ENCODE measurements at regions not wholly inside any gene's neighbourhood (a gene's known extent, or its start where the extent isn't known, plus 50 kb on each side); places are given as distances from the start of the nearest gene placed in this dataset.
"Not testable (repeated sequence)": the region's sequence is repeated elsewhere in the genome, so short reads cannot be mapped to it uniquely, and the experiment has no call there.

DNA sequence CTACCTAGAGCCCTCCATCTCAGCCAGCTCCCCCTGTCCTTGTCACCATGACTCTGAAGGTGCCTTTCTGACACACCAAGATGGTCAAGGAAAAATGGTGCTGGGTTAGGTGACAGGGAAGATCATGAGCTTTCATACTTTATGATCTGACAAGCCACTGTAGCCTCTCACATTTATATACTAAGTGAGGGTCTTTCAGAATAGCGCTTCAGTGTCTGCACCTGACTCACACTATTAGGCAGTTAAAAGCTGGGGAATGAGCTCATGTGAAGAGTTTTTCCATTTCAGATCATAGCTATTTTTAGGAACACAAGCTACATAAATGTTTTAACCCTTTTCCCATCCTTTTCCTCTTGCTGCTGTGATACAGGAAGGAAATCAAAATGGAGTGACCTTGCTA, 101.4 kb downstream of the FAM72C start:
- H3K4me1 ChIP-seq (ENCODE audit: control insufficient read depth, insufficient read depth, low read length); H3K36me3 ChIP-seq (ENCODE audit: control insufficient read depth, insufficient read depth, low read length); H3K27ac ChIP-seq (ENCODE audit: low read depth, low read length); H3K4me3 ChIP-seq (ENCODE audit: low read depth, low read length); H3K27me3 ChIP-seq (ENCODE audit: control insufficient read depth, insufficient read depth, low read length); H3K9me3 ChIP-seq (ENCODE audit: control insufficient read depth, insufficient read depth, low read length); H3K9ac ChIP-seq (ENCODE audit: low read depth, low read length): not testable (repeated sequence)

- not testable (repeated sequence) for H3K36me3 ChIP-seq (ENCODE audit: control insufficient read depth, insufficient read depth, low read length); H3K4me1 ChIP-seq (ENCODE audit: control insufficient read depth, insufficient read depth, low read length); H3K4me3 ChIP-seq (ENCODE audit: low read depth, low read length); H3K9me3 ChIP-seq (ENCODE audit: control insufficient read depth, insufficient read depth, low read length); H3K27me3 ChIP-seq (ENCODE audit: control insufficient read depth, insufficient read depth, low read length); H3K9ac ChIP-seq (ENCODE audit: low read depth, low read length)
- H3K27ac ChIP-seq (ENCODE audit: low read depth, low read length), result peak overlapping the region; percentile 68
These were observed 104.1 kb downstream of the FAM72C start for GRCh38 chr1:143867590-143868220.

- not testable (repeated sequence) for H3K4me1 ChIP-seq (ENCODE audit: control insufficient read depth, insufficient read depth, low read length); H3K27ac ChIP-seq (ENCODE audit: low read depth, low read length); H3K9ac ChIP-seq (ENCODE audit: low read depth, low read length); H3K9me3 ChIP-seq (ENCODE audit: control insufficient read depth, insufficient read depth, low read length); H3K4me3 ChIP-seq (ENCODE audit: low read depth, low read length); H3K27me3 ChIP-seq (ENCODE audit: control insufficient read depth, insufficient read depth, low read length); H3K36me3 ChIP-seq (ENCODE audit: control insufficient read depth, insufficient read depth, low read length)
These were observed 107.8 kb downstream of the FAM72C start for GRCh38 chr1:143863901-143864520.

- not testable (repeated sequence) for H3K27me3 ChIP-seq (ENCODE audit: control insufficient read depth, insufficient read depth, low read length); H3K9me3 ChIP-seq (ENCODE audit: control insufficient read depth, insufficient read depth, low read length); H3K4me3 ChIP-seq (ENCODE audit: low read depth, low read length); H3K9ac ChIP-seq (ENCODE audit: low read depth, low read length); H3K4me1 ChIP-seq (ENCODE audit: control insufficient read depth, insufficient read depth, low read length); H3K27ac ChIP-seq (ENCODE audit: low read depth, low read length); H3K36me3 ChIP-seq (ENCODE audit: control insufficient read depth, insufficient read depth, low read length)
These were observed 109.1 kb downstream of the FAM72C start for GRCh38 chr1:143862722-143863121.

GRCh38 chr1:143861306-143861705, 110.5 kb downstream of the FAM72C start:
- not testable (repeated sequence) for H3K36me3 ChIP-seq (ENCODE audit: control insufficient read depth, insufficient read depth, low read length)

GRCh38 chr1:143855867-143856266, 115.9 kb downstream of the FAM72C start:
- not testable (repeated sequence) for H3K27me3 ChIP-seq (ENCODE audit: control insufficient read depth, insufficient read depth, low read length); H3K9ac ChIP-seq (ENCODE audit: low read depth, low read length); H3K9me3 ChIP-seq (ENCODE audit: control insufficient read depth, insufficient read depth, low read length); H3K36me3 ChIP-seq (ENCODE audit: control insufficient read depth, insufficient read depth, low read length); H3K27ac ChIP-seq (ENCODE audit: low read depth, low read length); H3K4me3 ChIP-seq (ENCODE audit: low read depth, low read length); H3K4me1 ChIP-seq (ENCODE audit: control insufficient read depth, insufficient read depth, low read length)

More at GRCh38 chr1:143861306-143861705, 110.5 kb downstream of the FAM72C start:
- not testable (repeated sequence) for H3K9ac ChIP-seq (ENCODE audit: low read depth, low read length); H3K9me3 ChIP-seq (ENCODE audit: control insufficient read depth, insufficient read depth, low read length); H3K27me3 ChIP-seq (ENCODE audit: control insufficient read depth, insufficient read depth, low read length); H3K4me1 ChIP-seq (ENCODE audit: control insufficient read depth, insufficient read depth, low read length); H3K27ac ChIP-seq (ENCODE audit: low read depth, low read length); H3K4me3 ChIP-seq (ENCODE audit: low read depth, low read length)

- H3K27ac ChIP-seq (ENCODE audit: low read depth, low read length); H3K27me3 ChIP-seq (ENCODE audit: control insufficient read depth, insufficient read depth, low read length); H3K9ac ChIP-seq (ENCODE audit: low read depth, low read length); H3K4me3 ChIP-seq (ENCODE audit: low read depth, low read length); H3K9me3 ChIP-seq (ENCODE audit: control insufficient read depth, insufficient read depth, low read length); H3K36me3 ChIP-seq (ENCODE audit: control insufficient read depth, insufficient read depth, low read length); H3K4me1 ChIP-seq (ENCODE audit: control insufficient read depth, insufficient read depth, low read length): not testable (repeated sequence)
These were observed 117.7 kb downstream of the FAM72C start for GRCh38 chr1:143854069-143854468.

DNA sequence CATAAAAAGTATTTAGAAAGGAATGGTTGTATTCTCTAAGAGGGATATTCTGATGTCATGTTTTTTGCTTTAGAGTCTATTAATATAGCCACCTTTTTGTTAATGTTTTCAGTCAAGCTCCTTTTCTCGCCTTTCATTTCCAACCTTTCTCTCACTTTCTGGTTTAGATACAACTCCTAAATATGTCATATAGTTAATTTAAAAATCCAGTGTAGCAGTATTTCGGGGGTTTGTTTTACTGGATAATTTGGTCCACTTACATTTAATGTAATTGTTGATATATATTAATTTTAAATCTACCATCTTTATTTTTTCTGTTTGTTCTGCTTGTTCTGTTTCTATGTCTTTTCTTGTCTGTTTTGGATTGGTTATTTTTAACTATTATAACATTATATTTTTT, 121.1 kb downstream of the FAM72C start:
- not testable (repeated sequence) for H3K27me3 ChIP-seq (ENCODE audit: control insufficient read depth, insufficient read depth, low read length); H3K36me3 ChIP-seq (ENCODE audit: control insufficient read depth, insufficient read depth, low read length); H3K27ac ChIP-seq (ENCODE audit: low read depth, low read length); H3K9me3 ChIP-seq (ENCODE audit: control insufficient read depth, insufficient read depth, low read length); H3K4me3 ChIP-seq (ENCODE audit: low read depth, low read length); H3K9ac ChIP-seq (ENCODE audit: low read depth, low read length); H3K4me1 ChIP-seq (ENCODE audit: control insufficient read depth, insufficient read depth, low read length)

DNA sequence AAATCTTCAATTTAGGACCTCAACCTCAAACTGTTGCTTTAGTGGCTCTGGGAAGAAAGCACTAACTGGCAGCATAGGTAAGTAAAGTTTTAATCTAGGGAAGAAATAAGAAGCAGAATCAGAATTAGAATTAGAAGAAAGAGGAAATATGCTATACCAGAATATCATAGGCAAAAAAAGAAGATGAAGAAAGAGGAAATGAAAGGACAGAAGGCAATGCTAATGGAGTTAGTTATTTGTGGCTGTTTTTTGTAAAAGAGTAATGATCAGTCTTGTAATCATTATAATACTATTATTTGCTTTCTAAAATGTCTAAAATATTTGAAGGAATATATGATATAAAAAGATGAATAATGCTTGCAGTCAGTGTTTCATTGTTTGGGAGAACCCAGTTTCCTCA, 122.9 kb downstream of the FAM72C start:
- H3K27me3 ChIP-seq (ENCODE audit: control insufficient read depth, insufficient read depth, low read length); H3K36me3 ChIP-seq (ENCODE audit: control insufficient read depth, insufficient read depth, low read length); H3K27ac ChIP-seq (ENCODE audit: low read depth, low read length); H3K9ac ChIP-seq (ENCODE audit: low read depth, low read length); H3K4me1 ChIP-seq (ENCODE audit: control insufficient read depth, insufficient read depth, low read length); H3K9me3 ChIP-seq (ENCODE audit: control insufficient read depth, insufficient read depth, low read length); H3K4me3 ChIP-seq (ENCODE audit: low read depth, low read length): not testable (repeated sequence)

- not testable (repeated sequence) for H3K36me3 ChIP-seq (ENCODE audit: control insufficient read depth, insufficient read depth, low read length); H3K4me3 ChIP-seq (ENCODE audit: low read depth, low read length); H3K27ac ChIP-seq (ENCODE audit: low read depth, low read length); H3K9me3 ChIP-seq (ENCODE audit: control insufficient read depth, insufficient read depth, low read length); H3K9ac ChIP-seq (ENCODE audit: low read depth, low read length); H3K4me1 ChIP-seq (ENCODE audit: control insufficient read depth, insufficient read depth, low read length); H3K27me3 ChIP-seq (ENCODE audit: control insufficient read depth, insufficient read depth, low read length)
These were observed 126.6 kb downstream of the FAM72C start for GRCh38 chr1:143845193-143845592.

GRCh38 chr1:143842058-143842457, 129.7 kb downstream of the FAM72C start:
- H3K36me3 ChIP-seq (ENCODE audit: control insufficient read depth, insufficient read depth, low read length), result not testable (repeated sequence)

DNA sequence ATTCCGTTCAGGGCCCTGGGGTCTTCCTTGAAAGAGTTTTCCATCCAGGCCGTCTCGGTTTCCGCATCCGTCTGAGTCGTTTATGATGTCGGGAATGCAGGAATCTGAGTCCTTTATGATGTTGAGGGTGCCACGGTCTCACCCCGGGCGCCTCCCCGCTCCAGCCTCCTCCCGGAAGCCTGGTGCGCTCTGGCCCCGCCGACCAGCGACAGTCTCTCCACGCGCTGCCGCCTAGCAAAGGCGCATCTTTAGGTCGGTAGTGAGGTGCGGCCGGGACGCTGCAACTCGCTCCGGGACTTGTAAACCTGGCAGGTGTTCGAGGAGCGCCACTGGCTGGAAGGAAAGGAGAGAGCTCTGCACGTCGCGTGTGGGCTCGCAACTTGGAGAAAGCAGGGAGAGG, 132.6 kb downstream of the FAM72C start:
- H3K9me3 ChIP-seq (ENCODE audit: control insufficient read depth, insufficient read depth, low read length); H3K36me3 ChIP-seq (ENCODE audit: control insufficient read depth, insufficient read depth, low read length); H3K4me1 ChIP-seq (ENCODE audit: control insufficient read depth, insufficient read depth, low read length); H3K9ac ChIP-seq (ENCODE audit: low read depth, low read length); H3K27ac ChIP-seq (ENCODE audit: low read depth, low read length); H3K27me3 ChIP-seq (ENCODE audit: control insufficient read depth, insufficient read depth, low read length): not testable (repeated sequence)
- peak overlapping the region; percentile 48 for H3K4me3 ChIP-seq (ENCODE audit: low read depth, low read length)

More at GRCh38 chr1:143842058-143842457, 129.7 kb downstream of the FAM72C start:
- H3K9me3 ChIP-seq (ENCODE audit: control insufficient read depth, insufficient read depth, low read length); H3K4me1 ChIP-seq (ENCODE audit: control insufficient read depth, insufficient read depth, low read length); H3K27me3 ChIP-seq (ENCODE audit: control insufficient read depth, insufficient read depth, low read length); H3K27ac ChIP-seq (ENCODE audit: low read depth, low read length); H3K9ac ChIP-seq (ENCODE audit: low read depth, low read length); H3K4me3 ChIP-seq (ENCODE audit: low read depth, low read length): not testable (repeated sequence)
